HS-5 (cell line): ENCODE measurements at regions not wholly inside any gene's neighbourhood (a gene's known extent, or its start where the extent isn't known, plus 50 kb on each side); places are given as distances from the start of the nearest gene placed in this dataset.
A peak's percentile ranks its signal among the peaks of the same experiment; 100 is the strongest.

ENCODE experiments used
- DNase-seq: peaks from one replicate; pipeline ENCODE4 v3.0.0-alpha.2; 2012; ENCODE audit warnings: low read depth

- peak; percentile 97 for DNase-seq
Measured at GRCh38 chr2:67917332-67918054, 145.3 kb downstream of the C1D start.

GRCh38 chr2:67918471-67918870, 144.3 kb downstream of the C1D start:
- DNase-seq, result no peak

- DNase-seq, result no peak
Measured at GRCh38 chr2:67919490-67919889, 143.3 kb downstream of the C1D start.

- no peak for DNase-seq
Measured at GRCh38 chr2:67922080-67922785, 140.6 kb downstream of the C1D start.

- DNase-seq, result no peak
Measured at GRCh38 chr2:67923696-67924095, 139.1 kb downstream of the C1D start.

- no peak for DNase-seq
Measured at GRCh38 chr2:67927501-67927900, 135.3 kb downstream of the C1D start.

DNA sequence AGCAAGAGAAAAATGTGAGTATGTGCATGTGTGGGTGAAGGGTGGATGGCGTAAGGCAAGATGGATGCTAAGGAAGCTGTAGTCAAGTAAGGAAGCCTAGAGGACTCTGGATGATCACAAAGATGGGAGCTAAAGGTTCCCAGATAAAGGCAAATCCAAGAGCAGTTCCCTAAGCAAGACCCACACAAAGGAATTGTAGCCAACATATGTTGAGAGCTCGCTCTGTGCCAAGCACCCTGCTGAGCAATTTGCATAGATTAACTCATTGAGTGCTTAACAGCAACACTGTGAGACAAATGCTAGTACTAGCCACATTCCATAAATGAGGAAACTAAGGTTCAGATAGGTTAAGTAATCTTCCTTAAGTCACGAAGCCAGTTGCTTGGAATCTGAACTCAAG, 132.6 kb downstream of the C1D start:
- no peak for DNase-seq

- DNase-seq, result no peak
Measured at GRCh38 chr2:67936969-67937368, 125.8 kb downstream of the C1D start.

DNA sequence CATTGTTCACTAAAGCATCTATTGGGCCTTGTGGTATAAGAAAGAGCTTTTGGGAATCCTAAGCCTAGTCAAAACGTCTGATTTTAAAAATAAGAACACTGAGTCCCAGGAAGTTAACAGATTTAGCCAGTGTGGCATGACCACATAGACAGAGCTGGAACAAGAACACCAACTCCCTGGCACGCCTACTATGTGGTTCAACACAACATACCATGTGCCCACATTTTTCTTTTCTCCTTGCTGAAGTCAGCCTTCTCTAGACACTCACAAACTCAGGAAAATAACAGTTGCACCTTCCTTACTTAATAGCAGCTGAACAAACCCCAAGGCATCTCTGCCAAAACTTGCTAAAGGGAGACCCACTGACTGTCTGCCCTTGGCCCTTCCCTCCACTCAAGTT, 124.8 kb downstream of the C1D start:
- DNase-seq, result no peak

- DNase-seq, result no peak
Measured at GRCh38 chr2:67945056-67945455, 117.7 kb downstream of the C1D start.

DNA sequence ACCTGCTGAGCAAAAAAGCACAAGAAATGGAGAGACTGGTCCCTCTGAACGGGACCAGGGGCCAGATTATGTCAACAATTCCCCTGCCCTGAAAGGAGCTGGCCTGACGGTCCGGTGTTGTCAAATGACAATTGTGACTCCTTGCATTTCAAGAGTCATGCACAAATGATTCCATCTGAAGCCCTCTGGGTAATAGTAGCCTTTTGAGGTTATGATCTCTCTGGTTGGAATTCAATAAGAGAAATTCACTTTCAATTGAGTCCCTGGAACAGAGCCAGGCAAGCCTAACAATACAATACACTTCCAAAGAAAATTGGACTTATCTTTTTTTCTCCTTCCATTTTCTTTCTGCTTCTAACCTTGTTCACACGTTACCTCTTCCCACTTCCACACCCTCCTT, 116.9 kb downstream of the C1D start:
- DNase-seq, result no peak

- DNase-seq, result no peak
Measured at GRCh38 chr2:67948057-67948456, 114.7 kb downstream of the C1D start.

DNA sequence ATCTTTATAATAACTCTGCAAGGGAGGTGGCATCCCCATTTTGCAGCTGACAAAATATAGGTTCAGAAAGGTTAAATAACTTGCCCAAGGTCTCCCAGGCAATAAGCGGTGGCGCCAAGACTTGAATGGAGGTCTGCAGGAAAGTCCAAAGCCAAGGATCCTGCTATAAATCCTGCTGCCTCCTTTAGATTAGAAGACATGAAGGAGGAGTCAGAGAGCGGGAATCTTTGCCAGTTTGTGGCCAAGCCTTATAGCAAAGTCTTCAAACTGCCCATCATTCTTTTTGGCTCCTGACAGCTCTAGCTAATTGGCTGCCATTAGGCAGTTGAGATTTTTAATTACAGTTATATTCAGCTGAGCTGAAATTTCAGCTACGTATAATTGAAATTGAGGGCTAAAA, 114.3 kb downstream of the C1D start:
- no peak for DNase-seq

DNA sequence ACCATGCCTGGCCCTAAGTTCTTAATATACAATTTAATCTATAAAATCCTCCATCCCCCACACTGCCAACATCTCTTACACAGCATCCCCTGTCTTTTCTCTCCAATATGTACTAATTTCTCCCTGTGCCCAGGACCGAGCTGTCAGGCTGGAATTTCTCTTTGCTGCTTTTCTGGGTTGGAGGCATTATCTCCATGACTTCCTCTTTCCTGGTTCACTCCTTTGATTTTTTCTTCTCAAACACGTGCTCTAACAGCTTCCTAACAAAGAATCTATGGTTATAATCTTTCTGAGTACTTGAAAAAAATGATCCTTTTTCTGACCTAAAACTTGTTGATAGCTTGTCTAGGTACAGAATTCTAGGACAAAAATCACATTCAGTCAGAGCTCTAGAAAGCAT, 112.8 kb downstream of the C1D start:
- DNase-seq, result no peak

DNA sequence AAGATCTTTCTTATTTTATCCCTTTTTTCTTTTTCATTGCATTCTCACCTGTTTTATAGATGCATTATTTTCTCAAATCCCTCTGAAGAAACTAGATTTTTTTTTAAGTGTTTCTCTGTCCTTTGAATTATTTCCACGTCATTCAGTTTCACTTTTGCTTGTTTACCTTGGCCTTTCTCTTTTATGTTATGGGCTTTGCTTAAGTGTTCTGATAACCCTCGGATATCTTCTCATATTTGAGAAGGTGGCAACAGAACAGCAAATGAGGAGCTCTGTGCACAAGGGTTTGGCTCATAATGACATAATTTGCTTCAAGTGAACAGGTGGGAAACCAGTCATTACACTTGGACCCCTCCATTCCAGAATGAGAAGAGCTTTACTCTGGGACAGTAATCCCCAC, 111.9 kb downstream of the C1D start:
- no peak for DNase-seq

DNA sequence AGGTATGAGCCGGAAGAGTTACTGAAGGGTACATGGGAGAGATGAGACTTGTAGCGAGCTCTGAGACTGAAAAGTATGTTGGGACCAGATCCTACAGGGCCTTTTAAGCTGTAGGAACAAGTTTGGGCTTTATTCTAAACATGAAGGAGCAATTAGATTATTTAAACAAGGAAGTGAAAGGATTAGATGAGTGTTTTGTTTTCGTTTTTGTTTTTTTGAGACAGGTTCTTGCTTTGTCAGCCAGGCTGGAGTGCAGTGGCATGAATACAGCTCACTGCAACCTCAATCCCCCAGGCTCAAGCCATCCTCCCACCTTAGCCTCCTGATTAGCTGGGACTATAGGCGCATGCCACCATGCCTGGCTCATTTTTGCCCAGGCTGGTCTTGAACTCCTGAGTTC, 110.7 kb downstream of the C1D start:
- DNase-seq, result no peak

DNA sequence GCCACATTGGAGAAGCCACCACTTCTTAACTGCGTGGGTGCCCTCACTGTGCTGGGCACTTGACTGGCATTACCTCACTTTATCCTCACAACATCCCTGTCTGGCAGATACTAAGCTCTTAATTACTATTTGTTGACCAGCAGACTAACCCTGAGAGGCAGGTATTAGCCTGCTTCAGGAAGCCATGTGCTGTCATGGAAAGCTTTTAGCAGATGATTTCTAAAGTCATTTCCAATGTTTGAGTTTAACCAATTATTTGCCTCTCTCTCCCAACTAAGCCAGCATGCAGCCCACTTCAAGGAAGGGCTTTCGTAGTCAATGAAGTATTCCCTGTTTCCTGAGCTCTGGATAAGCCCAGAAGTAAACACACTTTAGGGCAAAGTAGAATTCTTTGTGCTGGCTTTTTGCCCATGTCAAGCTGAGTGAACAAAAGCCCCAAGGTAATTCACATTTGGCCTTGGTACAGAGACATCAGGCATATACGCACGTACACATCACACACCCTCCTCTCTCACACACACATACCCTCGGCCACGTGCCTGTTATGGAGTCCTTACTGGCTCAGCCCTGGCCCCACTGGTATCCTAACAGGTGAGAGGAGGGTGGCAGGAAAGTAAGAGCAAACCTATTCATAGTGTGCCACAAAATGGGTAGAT, 108.6 kb downstream of the C1D start:
- DNase-seq, result no peak

DNA sequence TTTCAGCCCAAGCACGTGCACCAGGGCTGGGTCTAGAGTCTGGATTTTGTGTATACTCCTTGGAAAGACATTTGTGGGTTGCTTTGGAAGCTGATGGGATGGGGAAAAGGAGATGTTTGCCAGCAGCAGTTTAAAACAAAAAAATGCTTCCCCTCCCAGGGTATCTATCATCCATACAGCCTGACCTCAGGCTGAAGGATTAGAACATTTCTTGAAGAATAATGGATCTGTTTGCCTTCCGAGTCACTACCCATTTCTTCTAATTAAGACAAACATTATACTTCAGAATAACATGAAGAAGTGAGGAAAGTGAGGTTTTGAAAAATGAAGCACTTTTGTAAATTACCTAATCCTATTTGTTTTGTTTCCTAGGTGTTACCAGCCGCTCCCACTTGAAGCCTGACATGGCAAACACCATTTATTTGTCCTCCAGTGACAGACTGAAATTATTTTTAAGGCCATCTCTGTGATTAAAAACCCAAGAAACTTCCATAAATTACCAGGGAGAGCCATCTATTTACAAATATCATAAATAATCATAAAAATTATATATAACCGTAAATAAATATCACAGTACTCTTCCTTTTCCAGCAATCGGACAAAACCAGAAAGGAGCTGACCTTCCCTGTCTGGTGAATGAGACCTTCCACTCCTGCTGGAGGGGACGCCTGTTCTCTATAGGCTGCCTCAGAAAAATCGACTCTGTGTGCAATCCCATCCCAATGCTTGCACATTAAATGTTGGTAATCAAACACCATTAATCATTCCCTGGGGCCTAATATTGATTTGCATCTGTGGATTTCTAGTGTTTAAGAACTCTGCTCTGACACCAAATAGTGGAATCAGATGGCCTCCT, 106.8 kb downstream of the C1D start:
- DNase-seq, result no peak

DNA sequence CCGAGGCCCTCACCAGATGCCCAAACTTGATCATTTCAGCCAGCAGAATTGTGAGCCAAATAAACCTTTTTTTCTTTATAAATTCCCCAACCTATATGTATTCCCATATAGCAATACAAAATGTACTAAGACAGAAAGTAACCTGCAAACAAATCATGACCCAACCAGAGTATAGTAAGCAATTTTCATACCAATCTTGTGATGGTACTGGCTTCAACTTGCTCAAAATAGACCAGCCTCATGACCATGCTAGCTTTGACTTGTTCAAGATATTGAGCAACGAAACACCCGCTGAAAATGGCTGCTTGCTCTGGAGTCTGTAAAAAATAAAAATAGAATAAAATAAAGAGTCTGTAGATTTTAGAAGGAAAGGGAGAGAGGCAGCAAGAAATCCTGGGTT, 97.6 kb downstream of the C1D start:
- no peak for DNase-seq

- DNase-seq, result no peak
Measured at GRCh38 chr2:67970071-67970470, 92.7 kb downstream of the C1D start.

GRCh38 chr2:67970542-67970941, 92.3 kb downstream of the C1D start:
- DNase-seq, result no peak
